ENCODE measurements at regions not wholly inside any gene's neighbourhood (a gene's known extent, or its start where the extent isn't known, plus 50 kb on each side); places are given as distances from the start of the nearest gene placed in this dataset.

- DNase-seq: no peak
Observed at GRCh38 chr2:107323946-107324565, 438.1 kb upstream of the ST6GAL2 start.

GRCh38 chr2:107325981-107326786, 440.2 kb upstream of the ST6GAL2 start:
- no peak for DNase-seq

- no peak for DNase-seq
Observed at GRCh38 chr2:107334306-107334705, 448.3 kb upstream of the ST6GAL2 start.

- no peak for DNase-seq
Observed at GRCh38 chr2:107336526-107336925, 450.6 kb upstream of the ST6GAL2 start.

GRCh38 chr2:107337209-107337898, 451.4 kb upstream of the ST6GAL2 start:
- DNase-seq: no peak

GRCh38 chr2:107338059-107338458, 452.1 kb upstream of the ST6GAL2 start:
- no peak for DNase-seq

- DNase-seq: no peak
Observed at GRCh38 chr2:107338571-107338970, 452.6 kb upstream of the ST6GAL2 start.

- no peak for DNase-seq
Observed at GRCh38 chr2:107340955-107341354, 455.0 kb upstream of the ST6GAL2 start.

- DNase-seq: no peak
Observed at GRCh38 chr2:107349329-107349728, 463.4 kb upstream of the ST6GAL2 start.

GRCh38 chr2:107354175-107354574, 468.2 kb upstream of the ST6GAL2 start:
- DNase-seq: no peak

GRCh38 chr2:107358362-107358761, 468.3 kb upstream of the RGPD4 start:
- DNase-seq: no peak

- DNase-seq: no peak
Observed at GRCh38 chr2:107359021-107359420, 467.7 kb upstream of the RGPD4 start.

- DNase-seq: no peak
Observed at GRCh38 chr2:107361751-107362381, 464.8 kb upstream of the RGPD4 start.

- peak in 1 of 2 experiments; percentile 6 for DNase-seq
Observed at GRCh38 chr2:107362993-107363392, 463.7 kb upstream of the RGPD4 start.

- no peak for DNase-seq
Observed at GRCh38 chr2:107363806-107364205, 462.9 kb upstream of the RGPD4 start.

- no peak for DNase-seq
Observed at GRCh38 chr2:107364361-107364950, 462.2 kb upstream of the RGPD4 start.

GRCh38 chr2:107374249-107374648, 452.4 kb upstream of the RGPD4 start:
- DNase-seq: no peak

- DNase-seq: no peak
Observed at GRCh38 chr2:107376909-107377308, 449.8 kb upstream of the RGPD4 start.

- DNase-seq: no peak
Observed at GRCh38 chr2:107380912-107381311, 445.8 kb upstream of the RGPD4 start.

GRCh38 chr2:107383691-107384090, 443.0 kb upstream of the RGPD4 start:
- no peak for DNase-seq

GRCh38 chr2:107384422-107384821, 442.3 kb upstream of the RGPD4 start:
- no peak for DNase-seq

GRCh38 chr2:107385921-107386320, 440.8 kb upstream of the RGPD4 start:
- no peak for DNase-seq

- no peak for DNase-seq
Observed at GRCh38 chr2:107392241-107392704, 434.4 kb upstream of the RGPD4 start.
